ENCODE measurements at regions not wholly inside any gene's neighbourhood (a gene's known extent, or its start where the extent isn't known, plus 50 kb on each side); places are given as distances from the start of the nearest gene placed in this dataset.

- peak; percentile 68 for DNase-seq (ENCODE audit: low spot score)
These were observed 475.8 kb downstream of the FOXO1 start for GRCh38 chr13:40190641-40191100.

GRCh38 chr13:40191186-40191980, 475.1 kb downstream of the FOXO1 start:
- no peak for DNase-seq (ENCODE audit: low spot score)

GRCh38 chr13:40192452-40192851, 474.0 kb downstream of the FOXO1 start:
- DNase-seq (ENCODE audit: low spot score) = no peak

- no peak for DNase-seq (ENCODE audit: low spot score)
These were observed 473.6 kb downstream of the FOXO1 start for GRCh38 chr13:40192858-40193257.

GRCh38 chr13:40193286-40194223, 472.9 kb downstream of the FOXO1 start:
- no peak for DNase-seq (ENCODE audit: low spot score)

- no peak for DNase-seq (ENCODE audit: low spot score)
These were observed 472.1 kb downstream of the FOXO1 start for GRCh38 chr13:40194224-40194806.

GRCh38 chr13:40197049-40197448, 469.4 kb downstream of the FOXO1 start:
- DNase-seq (ENCODE audit: low spot score) = no peak

- DNase-seq (ENCODE audit: low spot score) = no peak
These were observed 468.4 kb downstream of the FOXO1 start for GRCh38 chr13:40197936-40198595.

GRCh38 chr13:40200273-40200978, 466.0 kb downstream of the FOXO1 start:
- DNase-seq (ENCODE audit: low spot score) = peak; percentile 33

- DNase-seq (ENCODE audit: low spot score) = peak; percentile 46
These were observed 462.2 kb downstream of the FOXO1 start for GRCh38 chr13:40204246-40204645.

GRCh38 chr13:40205771-40206240, 460.6 kb downstream of the FOXO1 start:
- no peak for DNase-seq (ENCODE audit: low spot score)

- DNase-seq (ENCODE audit: low spot score) = peak; percentile 59
These were observed 460.0 kb downstream of the FOXO1 start for GRCh38 chr13:40206241-40207000.

GRCh38 chr13:40207001-40207478, 459.4 kb downstream of the FOXO1 start:
- peak; percentile 57 for DNase-seq (ENCODE audit: low spot score)

GRCh38 chr13:40208517-40208916, 457.9 kb downstream of the FOXO1 start:
- DNase-seq (ENCODE audit: low spot score) = no peak

GRCh38 chr13:40210865-40211585, 455.4 kb downstream of the FOXO1 start:
- DNase-seq (ENCODE audit: low spot score) = no peak

GRCh38 chr13:40211586-40211968, 454.9 kb downstream of the FOXO1 start:
- no peak for DNase-seq (ENCODE audit: low spot score)

GRCh38 chr13:40213779-40214178, 452.7 kb downstream of the FOXO1 start:
- no peak for DNase-seq (ENCODE audit: low spot score)

- DNase-seq (ENCODE audit: low spot score) = no peak
These were observed 451.1 kb downstream of the FOXO1 start for GRCh38 chr13:40215311-40215710.

- no peak for DNase-seq (ENCODE audit: low spot score)
These were observed 450.7 kb downstream of the FOXO1 start for GRCh38 chr13:40215747-40216146.

- no peak for DNase-seq (ENCODE audit: low spot score)
These were observed 448.8 kb downstream of the FOXO1 start for GRCh38 chr13:40217675-40218074.
